GM12865 (cell line): ENCODE measurements at regions not wholly inside any gene's neighbourhood (a gene's known extent, or its start where the extent isn't known, plus 50 kb on each side); places are given as distances from the start of the nearest gene placed in this dataset.
"Not testable (repeated sequence)": the region's sequence is repeated elsewhere in the genome, so short reads cannot be mapped to it uniquely, and the experiment has no call there.

ENCODE experiments used
- DNase-seq: peaks from one replicate; pipeline ENCODE4 v3.0.0; 2010; ENCODE audit warnings: low read depth
- H3K4me3 ChIP-seq: 2 replicates; pipeline ENCODE4 v1.5.1; 2011; ENCODE audit warnings: mild to moderate bottlenecking, low read depth, low read length, control low read depth
- TF ChIP-seq, protein P1 (sequence below): IDR thresholded peaks from 2 replicates; pipeline ENCODE4 v1.5.1; 2011; ENCODE audit warnings: low read length, control low read depth, low read depth, inconsistent platforms; ENCODE audit not compliant: insufficient read depth; ENCODE audit errors: missing control alignments

DNA sequence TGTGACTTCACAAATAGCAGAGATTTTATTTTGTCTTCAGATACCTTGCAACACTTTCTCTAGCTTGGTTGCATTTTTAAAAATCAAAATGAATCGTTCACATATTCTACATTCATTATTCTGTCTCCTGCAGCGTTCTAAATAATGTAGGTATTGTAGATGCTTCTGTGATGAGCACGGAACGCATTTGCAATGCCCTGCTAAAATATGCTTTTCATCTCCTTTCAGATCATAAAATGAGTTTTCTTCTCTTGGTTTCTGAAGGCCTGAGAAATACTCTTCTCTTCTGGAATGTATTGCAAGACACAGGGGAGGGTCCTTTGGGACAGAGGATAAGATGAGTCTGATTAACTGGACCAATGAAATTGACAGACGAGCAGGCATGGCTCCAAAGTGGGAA lies 390.7 kb downstream of the PREX1 start:
- TF ChIP-seq, protein P1, sequence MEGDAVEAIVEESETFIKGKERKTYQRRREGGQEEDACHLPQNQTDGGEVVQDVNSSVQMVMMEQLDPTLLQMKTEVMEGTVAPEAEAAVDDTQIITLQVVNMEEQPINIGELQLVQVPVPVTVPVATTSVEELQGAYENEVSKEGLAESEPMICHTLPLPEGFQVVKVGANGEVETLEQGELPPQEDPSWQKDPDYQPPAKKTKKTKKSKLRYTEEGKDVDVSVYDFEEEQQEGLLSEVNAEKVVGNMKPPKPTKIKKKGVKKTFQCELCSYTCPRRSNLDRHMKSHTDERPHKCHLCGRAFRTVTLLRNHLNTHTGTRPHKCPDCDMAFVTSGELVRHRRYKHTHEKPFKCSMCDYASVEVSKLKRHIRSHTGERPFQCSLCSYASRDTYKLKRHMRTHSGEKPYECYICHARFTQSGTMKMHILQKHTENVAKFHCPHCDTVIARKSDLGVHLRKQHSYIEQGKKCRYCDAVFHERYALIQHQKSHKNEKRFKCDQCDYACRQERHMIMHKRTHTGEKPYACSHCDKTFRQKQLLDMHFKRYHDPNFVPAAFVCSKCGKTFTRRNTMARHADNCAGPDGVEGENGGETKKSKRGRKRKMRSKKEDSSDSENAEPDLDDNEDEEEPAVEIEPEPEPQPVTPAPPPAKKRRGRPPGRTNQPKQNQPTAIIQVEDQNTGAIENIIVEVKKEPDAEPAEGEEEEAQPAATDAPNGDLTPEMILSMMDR = no peak
- H3K4me3 ChIP-seq = no peak overlapping the region
- DNase-seq = no peak

DNA sequence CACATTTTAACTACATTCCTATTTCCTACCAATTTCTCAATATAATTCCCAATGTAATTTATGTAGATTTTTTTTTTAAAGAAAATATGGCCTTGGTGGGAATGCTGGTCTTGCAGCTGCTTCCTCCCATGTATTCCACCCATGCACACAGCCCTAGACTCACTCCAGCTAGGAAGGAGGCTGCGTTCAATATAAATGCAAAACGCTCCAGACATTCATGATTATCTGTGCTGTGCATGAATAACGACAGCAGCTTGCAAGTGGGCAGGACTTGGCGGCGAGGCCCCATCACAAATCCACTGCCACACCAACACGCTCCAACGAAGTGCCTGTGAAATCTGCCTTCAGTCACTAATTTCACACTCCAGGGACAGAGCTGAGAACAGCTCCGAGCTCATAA lies 391.2 kb downstream of the PREX1 start:
- H3K4me3 ChIP-seq, DNase-seq: not testable (repeated sequence)

DNA sequence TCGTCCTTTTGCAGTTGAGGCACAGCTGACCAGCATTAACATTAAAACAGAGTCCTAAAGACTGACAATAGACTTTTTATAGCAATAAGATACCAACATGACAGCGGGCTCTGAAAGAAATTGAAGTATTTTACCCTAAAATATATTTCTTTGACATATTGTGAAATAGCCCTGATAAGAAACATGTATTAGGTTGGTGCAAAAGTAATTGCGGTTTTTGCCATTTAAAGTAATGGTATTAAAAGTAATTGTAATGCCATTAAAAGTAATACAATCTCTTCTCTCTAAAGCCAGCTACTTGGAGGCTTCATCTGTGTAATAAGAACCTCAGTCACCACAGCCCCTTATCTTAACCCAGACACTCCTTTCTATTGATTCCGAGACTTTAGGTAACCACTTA lies 394.6 kb downstream of the PREX1 start:
- DNase-seq = no peak
- TF ChIP-seq, protein P1 = no peak
- no peak overlapping the region for H3K4me3 ChIP-seq

DNA sequence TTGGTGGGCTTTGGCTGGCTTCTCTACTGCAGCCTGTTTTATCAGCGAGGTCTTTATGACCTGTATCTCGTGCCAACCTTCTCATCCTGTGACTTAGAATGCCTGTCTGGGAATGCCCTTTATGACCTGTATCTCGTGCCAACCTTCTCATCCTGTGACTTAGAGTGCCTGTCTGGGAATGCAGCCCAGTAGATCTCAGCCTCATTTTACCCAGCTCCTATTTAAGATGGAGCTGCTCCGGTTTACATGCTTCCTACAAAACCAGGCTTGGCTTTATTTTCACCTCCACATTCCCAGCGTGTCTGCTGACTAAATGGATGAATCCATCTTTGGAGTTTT lies 395.3 kb downstream of the PREX1 start:
- DNase-seq = no peak
- TF ChIP-seq, protein P1 = no peak
- H3K4me3 ChIP-seq = no peak overlapping the region

DNA sequence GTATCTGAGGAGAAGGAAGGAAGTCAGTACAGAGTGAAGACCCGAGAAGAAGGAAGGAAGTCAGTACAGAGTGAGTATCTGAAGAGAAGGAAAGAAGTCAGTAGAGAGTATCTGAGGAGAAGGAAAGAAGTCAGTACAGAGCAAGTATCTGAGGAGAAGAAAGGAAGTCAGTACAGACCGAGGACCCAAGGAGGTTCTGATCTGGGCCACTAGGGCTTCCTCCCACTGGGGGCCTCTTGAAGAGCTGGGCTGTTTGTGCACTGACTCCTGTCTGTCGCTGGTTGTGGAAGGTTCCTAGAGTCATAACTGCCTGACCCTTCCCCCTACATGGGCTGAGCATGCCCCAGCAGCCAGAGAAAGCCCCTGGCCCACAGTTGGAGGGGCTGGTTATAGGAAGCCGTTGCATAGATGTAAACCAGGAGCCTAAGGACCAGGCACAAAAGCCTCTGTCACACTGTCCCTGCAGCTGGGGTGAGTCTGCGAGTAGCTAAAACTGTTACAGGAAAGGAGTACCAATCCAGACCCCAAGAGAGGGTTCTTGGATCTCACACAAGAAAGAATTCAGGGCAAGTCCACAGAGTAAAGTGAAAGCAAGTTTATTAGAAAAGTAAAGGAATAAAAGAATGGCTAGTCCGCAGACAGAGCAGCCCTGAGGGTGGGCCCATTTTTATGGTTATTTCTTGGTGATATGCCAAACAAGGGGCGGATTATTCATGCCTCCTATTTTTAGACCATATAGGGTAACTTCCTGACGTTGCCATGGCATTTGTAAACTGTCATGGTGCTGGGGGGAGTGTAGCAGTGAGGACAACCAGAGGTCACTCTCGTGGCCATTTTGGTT lies 395.9 kb downstream of the PREX1 start:
- no peak overlapping the region for H3K4me3 ChIP-seq
- DNase-seq = no peak
- TF ChIP-seq, protein P1 = no peak

DNA sequence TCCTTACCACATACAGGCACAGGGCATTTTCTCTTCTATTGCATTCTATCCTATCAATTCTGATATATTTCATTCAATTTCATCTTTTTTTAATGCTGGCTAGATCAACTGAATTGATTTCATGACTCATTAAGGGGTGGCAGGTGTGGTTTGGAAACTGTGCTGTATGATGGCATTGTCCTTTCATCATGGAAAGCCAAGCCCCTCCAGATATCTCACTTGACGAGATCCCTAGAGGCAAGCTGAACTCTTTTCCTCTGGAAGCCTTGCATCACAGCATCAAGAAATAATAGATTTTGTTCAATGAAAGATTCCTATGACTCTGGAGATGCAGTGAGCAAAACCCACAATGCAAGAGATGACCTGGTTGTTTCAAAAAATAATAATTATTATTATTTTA lies 401.2 kb downstream of the PREX1 start:
- DNase-seq = no peak
- no peak overlapping the region for H3K4me3 ChIP-seq
- TF ChIP-seq, protein P1 = no peak

DNA sequence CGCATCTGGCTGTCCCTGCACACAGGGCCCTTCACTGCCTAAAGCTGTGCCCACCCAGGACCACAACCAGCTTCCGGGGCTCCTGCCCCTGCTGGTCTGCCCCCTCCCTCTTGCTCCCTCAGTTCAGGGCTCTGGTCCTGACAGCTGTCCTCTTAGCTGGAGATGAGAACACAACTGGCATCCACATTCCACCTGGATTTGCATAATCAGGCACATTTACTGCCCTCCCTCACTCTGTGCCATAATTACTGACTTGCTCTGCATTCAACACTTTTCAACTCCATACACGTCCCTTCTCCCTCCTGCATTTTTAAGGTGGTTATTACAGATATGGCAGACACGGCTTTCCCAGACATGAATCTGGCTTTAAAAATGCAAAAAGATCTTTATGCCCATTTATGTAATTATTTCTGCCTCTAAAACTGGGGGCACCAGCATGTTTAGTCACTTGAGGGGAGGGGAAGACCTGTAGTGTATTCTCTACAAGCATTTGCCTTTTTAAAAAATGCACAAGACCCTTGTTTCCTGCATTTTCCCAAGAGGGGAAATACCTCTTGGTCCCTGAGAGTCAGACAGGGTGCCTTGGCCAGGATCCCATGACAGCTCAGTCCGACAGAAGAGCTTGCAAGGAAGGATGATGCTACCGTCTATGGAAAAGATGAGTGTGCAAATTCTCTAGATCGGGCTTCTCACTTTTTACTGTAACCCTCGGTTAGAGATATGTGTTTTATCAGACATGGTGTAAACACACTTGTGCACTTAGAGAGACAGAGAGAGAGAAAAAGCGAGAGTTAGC lies 401.8 kb downstream of the PREX1 start:
- no peak overlapping the region for H3K4me3 ChIP-seq
- TF ChIP-seq, protein P1 = no peak
- DNase-seq = no peak
